A549 (cell line): ENCODE measurements at regions not wholly inside any gene's neighbourhood (a gene's known extent, or its start where the extent isn't known, plus 50 kb on each side); places are given as distances from the start of the nearest gene placed in this dataset.

ENCODE experiments used
- ATAC-seq, 2 experiments: fragments of 200-7000 bp in 1 of 2; fragments of >200 bp in 1 of 2; cut with Nextera tagmentation in 1 of 2; cut with Tn5 transposase in 1 of 2; 3 replicates each; pipeline versions ENCODE4 v1.8.0 to v1.9.1; 2018 to 2020; ENCODE audit warnings: mild to moderate bottlenecking in 1 of 2, moderate library complexity in 1 of 2
- CTCF ChIA-PET: fragments of 300-600 bp; sonication (Branson Sonifier 250); formaldehyde crosslinking; extraction: SDS; loops from one replicate; lab custom pipeline; 2021; ENCODE audit warnings: antibody characterized with exemption, inconsistent platforms; lab: Yijun Ruan, JAX
- POLR2A ChIA-PET: fragments of 350-600 bp; formaldehyde crosslinking; extraction: SDS; loops from one replicate; lab custom pipeline; 2021; ENCODE audit warnings: antibody characterized with exemption, inconsistent platforms; lab: Yijun Ruan, JAX
- DNase-seq, 2 experiments: peaks; one replicate each; pipeline versions ENCODE4 v3.0.0 to v3.0.0-alpha.2; 2011 to 2016; ENCODE audit warnings: low read depth in 1 of 2, low spot score in 1 of 2
- FAIRE-seq: peaks from 2 replicates; lab custom pipeline; 2011; peaks lifted over from hg19 to GRCh38; lab: Jason Lieb, UNC
- H3K27ac ChIP-seq, 2 experiments: fragments of >200 bp; sonication (Bioruptor Twin); formaldehyde crosslinking; 3 replicates each; pipeline ENCODE4 v1.5.1; 2016 to 2017
- H3K4me1 ChIP-seq: fragments of >200 bp; sonication (Bioruptor Twin); formaldehyde crosslinking; 3 replicates; pipeline ENCODE4 v1.6.1; 2016
- H3K4me2 ChIP-seq: fragments of >200 bp; sonication (Bioruptor Twin); formaldehyde crosslinking; 3 replicates; pipeline ENCODE4 v1.6.1; 2016
- H3K4me3 ChIP-seq: fragments of >200 bp; sonication (Bioruptor Twin); formaldehyde crosslinking; 3 replicates; pipeline ENCODE4 v1.5.1; 2016
- H3K9me3 ChIP-seq: fragments of >200 bp; sonication (Bioruptor Twin); formaldehyde crosslinking; 3 replicates; pipeline ENCODE4 v1.6.1; 2016
- BHLHE40 ChIP-seq: IDR thresholded peaks from 2 replicates; pipeline ENCODE4 v1.6.1; 2012; ENCODE audit warnings: low read depth, low read length, inconsistent platforms
- CBX8 ChIP-seq: fragments of 200-600 bp; sonication (generic); IDR thresholded peaks from 2 replicates; pipeline ENCODE4 v1.6.1; 2016
- CHD2 ChIP-seq: fragments of 150-350 bp; IDR thresholded peaks from 2 replicates; pipeline ENCODE4 v1.6.1; 2014; ENCODE audit warnings: low read length; ENCODE audit not compliant: partially characterized antibody
- CHD4 ChIP-seq: fragments of 200-600 bp; sonication (generic); IDR thresholded peaks from 2 replicates; pipeline ENCODE4 v1.6.1; 2016; ENCODE audit warnings: antibody characterized with exemption, mild to moderate bottlenecking, borderline replicate concordance
- EHMT2 ChIP-seq: fragments of 200-600 bp; sonication (generic); IDR thresholded peaks from 2 replicates; pipeline ENCODE4 v1.6.1; 2016; ENCODE audit warnings: antibody characterized with exemption, low read depth, mild to moderate bottlenecking, moderate library complexity
- EP300 ChIP-seq, 2 experiments: fragments of >200 bp; sonication (Bioruptor Twin); formaldehyde crosslinking; IDR thresholded peaks; 2 replicates in 1 of 2; 3 replicates in 1 of 2; pipeline ENCODE4 v1.6.1; 2016 to 2017
- ESRRA ChIP-seq: fragments of 150-350 bp; IDR thresholded peaks from 2 replicates; pipeline ENCODE4 v1.6.1; 2014; ENCODE audit warnings: mild to moderate bottlenecking, low read length, borderline replicate concordance
- FOSB ChIP-seq: fragments of 250-450 bp; sonication (Bioruptor Pico); IDR thresholded peaks from 2 replicates; pipeline ENCODE4 v1.5.0; 2020; ENCODE audit warnings: mild to moderate bottlenecking, moderate library complexity
- FOXS1 ChIP-seq: fragments of 250-450 bp; sonication (Bioruptor Pico); IDR thresholded peaks from 2 replicates; pipeline ENCODE4 v1.5.0; 2020; ENCODE audit warnings: mild to moderate bottlenecking, moderate library complexity
- GATA3 ChIP-seq: IDR thresholded peaks from 2 replicates; pipeline ENCODE4 v1.6.1; 2012; ENCODE audit warnings: borderline replicate concordance
- HDAC2 ChIP-seq: fragments of 200-600 bp; sonication (generic); IDR thresholded peaks from 2 replicates; pipeline ENCODE4 v1.6.1; 2016
- HEYL ChIP-seq: fragments of 250-450 bp; sonication (Bioruptor Pico); IDR thresholded peaks from 2 replicates; pipeline ENCODE4 v1.8.0; 2021; ENCODE audit warnings: mild to moderate bottlenecking, moderate library complexity
- HOXA7 ChIP-seq: fragments of 250-450 bp; sonication (Bioruptor Pico); IDR thresholded peaks from 2 replicates; pipeline ENCODE4 v1.5.0; 2020; ENCODE audit warnings: mild to moderate bottlenecking, moderate library complexity
- HOXB13 ChIP-seq: fragments of 250-450 bp; sonication (Bioruptor Pico); IDR thresholded peaks from 2 replicates; pipeline ENCODE4 v1.5.0; 2020; ENCODE audit warnings: low read depth, mild to moderate bottlenecking, moderate library complexity
- JUNB ChIP-seq: fragments of >200 bp; sonication (Bioruptor Twin); formaldehyde crosslinking; IDR thresholded peaks from 2 replicates; pipeline ENCODE4 v1.6.1; 2016
- KDM5A ChIP-seq: fragments of 200-600 bp; sonication (generic); IDR thresholded peaks from 2 replicates; pipeline ENCODE4 v1.6.1; 2016; ENCODE audit warnings: antibody characterized with exemption, mild to moderate bottlenecking
- MAFK ChIP-seq: fragments of 450-650 bp; IDR thresholded peaks from 2 replicates; pipeline ENCODE4 v1.6.1; 2014; ENCODE audit not compliant: partially characterized antibody
- MYC ChIP-seq: IDR thresholded peaks from 2 replicates; pipeline ENCODE4 v1.6.1; 2012; ENCODE audit warnings: mild to moderate bottlenecking, inconsistent platforms, low read length, improper control_type of control experiment, borderline replicate concordance
- NFE2L2 ChIP-seq: fragments of 150-350 bp; conservative IDR thresholded peaks from 2 replicates; pipeline ENCODE4 v1.6.1; 2014; ENCODE audit warnings: low read length
- POLR2AphosphoS2 ChIP-seq: conservative IDR thresholded peaks from 2 replicates; pipeline ENCODE4 v1.6.1; 2012; ENCODE audit warnings: low read length, improper control_type of control experiment, inconsistent platforms
- RAD21 ChIP-seq, 2 experiments: fragments of >200 bp in 1 of 2; sonication (Bioruptor Twin) in 1 of 2; formaldehyde crosslinking in 1 of 2; IDR thresholded peaks in 1 of 2; conservative IDR thresholded peaks in 1 of 2; 2 replicates in 1 of 2; 3 replicates in 1 of 2; pipeline ENCODE4 v1.6.1; 2012 to 2018; ENCODE audit warnings: inconsistent platforms in 1 of 2
- RARB ChIP-seq: fragments of 250-450 bp; sonication (Bioruptor Pico); IDR thresholded peaks from 2 replicates; pipeline ENCODE4 v1.8.0; 2021; ENCODE audit warnings: mild to moderate bottlenecking, moderate library complexity
- RNF2 ChIP-seq: fragments of 200-600 bp; sonication (generic); IDR thresholded peaks from 2 replicates; pipeline ENCODE4 v1.6.1; 2016; ENCODE audit warnings: low read depth, mild to moderate bottlenecking, antibody characterized with exemption, moderate library complexity, borderline replicate concordance
- SMC3 ChIP-seq: fragments of >200 bp; sonication (Bioruptor Twin); formaldehyde crosslinking; IDR thresholded peaks from 3 replicates; pipeline ENCODE4 v1.6.1; 2018; ENCODE audit warnings: inconsistent platforms
- ZC3H11A ChIP-seq: fragments of 450-650 bp; IDR thresholded peaks from 2 replicates; pipeline ENCODE4 v1.6.1; 2014; ENCODE audit warnings: antibody characterized with exemption, mild to moderate bottlenecking
- ZNF302 ChIP-seq: fragments of 250-450 bp; sonication (Bioruptor Pico); IDR thresholded peaks from 2 replicates; pipeline ENCODE4 v1.9.0; 2021; ENCODE audit warnings: inconsistent platforms, mild to moderate bottlenecking, moderate library complexity
- ZSCAN20 ChIP-seq: fragments of 250-450 bp; sonication (Bioruptor Pico); IDR thresholded peaks from 2 replicates; pipeline ENCODE4 v1.8.0; 2022; ENCODE audit warnings: mild to moderate bottlenecking, moderate library complexity
- WGBS: methylation state at CpG from one replicate; pipeline ENCODE4 v1.1.6; 2017; ENCODE audit errors: missing lambda C conversion rate; 5-methylcytosine and 5-hydroxymethylcytosine counted together
- TF ChIP-seq, protein P1 (sequence below): fragments of >200 bp; sonication (Bioruptor Twin); formaldehyde crosslinking; IDR thresholded peaks from 2 replicates; pipeline ENCODE4 v1.6.1; 2016
- TF ChIP-seq, protein P2 (sequence below): IDR thresholded peaks from 2 replicates; pipeline ENCODE4 v1.6.1; 2012
- TF ChIP-seq, protein P3 (sequence below): IDR thresholded peaks from 2 replicates; pipeline ENCODE4 v1.6.1; 2012
- TF ChIP-seq, protein P4 (sequence below): fragments of 150-350 bp; IDR thresholded peaks from 2 replicates; pipeline ENCODE4 v1.6.1; 2014; ENCODE audit warnings: low read depth, mild to moderate bottlenecking, low read length
- TF ChIP-seq, protein P5 (sequence below): fragments of >200 bp; sonication (Bioruptor Twin); formaldehyde crosslinking; IDR thresholded peaks from 3 replicates; pipeline ENCODE4 v1.5.1; 2016

DNA sequence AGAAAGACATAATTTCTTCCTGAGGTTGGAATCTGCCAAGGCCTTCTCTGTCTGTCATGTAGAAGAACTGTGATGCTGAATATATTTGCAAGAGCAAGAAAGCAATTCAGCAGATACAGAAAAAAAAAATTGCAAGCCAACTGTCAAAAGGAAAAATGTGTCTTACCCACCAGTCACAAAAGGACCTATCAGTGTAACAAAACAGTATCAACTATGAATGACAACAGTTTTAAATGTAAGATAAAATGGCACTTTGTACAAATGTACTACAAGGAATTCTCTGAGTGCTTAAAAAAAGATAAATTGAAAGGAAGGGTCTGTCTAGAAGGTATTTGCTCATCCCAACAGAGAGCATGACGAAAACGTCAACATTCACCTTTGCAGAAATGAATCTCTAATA is 185.3 kb upstream of the TFAP2D start:
- ChIA-PET CTCF (no interaction called here), POLR2A (no interaction called here)
- TF ChIP-seq RAD21 (conservative IDR thresholded peaks at IDR 0.05 in 1 of 2, IDR thresholded peaks at IDR 0.05 in 1 of 2) = no peak
- TF ChIP-seq GATA3 = no peak
- no peak for TF ChIP-seq NFE2L2
- TF ChIP-seq ZNF302 = no peak
- TF ChIP-seq FOSB (CRISPR knock-in tag) = no peak
- TF ChIP-seq POLR2AphosphoS2 = no peak
- TF ChIP-seq MYC = no peak
- TF ChIP-seq, protein P1, sequence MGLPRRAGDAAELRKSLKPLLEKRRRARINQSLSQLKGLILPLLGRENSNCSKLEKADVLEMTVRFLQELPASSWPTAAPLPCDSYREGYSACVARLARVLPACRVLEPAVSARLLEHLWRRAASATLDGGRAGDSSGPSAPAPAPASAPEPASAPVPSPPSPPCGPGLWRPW = no peak
- no peak for TF ChIP-seq CHD2
- no peak for TF ChIP-seq HDAC2
- TF ChIP-seq MAFK = no peak
- TF ChIP-seq, protein P2, sequence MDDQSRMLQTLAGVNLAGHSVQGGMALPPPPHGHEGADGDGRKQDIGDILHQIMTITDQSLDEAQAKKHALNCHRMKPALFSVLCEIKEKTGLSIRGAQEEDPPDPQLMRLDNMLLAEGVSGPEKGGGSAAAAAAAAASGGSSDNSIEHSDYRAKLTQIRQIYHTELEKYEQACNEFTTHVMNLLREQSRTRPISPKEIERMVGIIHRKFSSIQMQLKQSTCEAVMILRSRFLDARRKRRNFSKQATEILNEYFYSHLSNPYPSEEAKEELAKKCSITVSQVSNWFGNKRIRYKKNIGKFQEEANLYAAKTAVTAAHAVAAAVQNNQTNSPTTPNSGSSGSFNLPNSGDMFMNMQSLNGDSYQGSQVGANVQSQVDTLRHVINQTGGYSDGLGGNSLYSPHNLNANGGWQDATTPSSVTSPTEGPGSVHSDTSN = no peak
- TF ChIP-seq HOXB13 = no peak
- TF ChIP-seq HEYL (CRISPR knock-in tag) = no peak
- no peaks in the 10 kb centered on the region for H3K9me3 ChIP-seq
- 2% methylated on average over 2 of the region's 2 CpGs for WGBS
- no peaks in the 10 kb centered on the region for H3K4me1 ChIP-seq
- DNase-seq (no peak), ATAC-seq (no peak), FAIRE-seq (no peak)
- no peak overlapping the region for H3K4me2 ChIP-seq
- H3K4me3 ChIP-seq = no peak overlapping the region
- H3K27ac ChIP-seq = no peak overlapping the region

DNA sequence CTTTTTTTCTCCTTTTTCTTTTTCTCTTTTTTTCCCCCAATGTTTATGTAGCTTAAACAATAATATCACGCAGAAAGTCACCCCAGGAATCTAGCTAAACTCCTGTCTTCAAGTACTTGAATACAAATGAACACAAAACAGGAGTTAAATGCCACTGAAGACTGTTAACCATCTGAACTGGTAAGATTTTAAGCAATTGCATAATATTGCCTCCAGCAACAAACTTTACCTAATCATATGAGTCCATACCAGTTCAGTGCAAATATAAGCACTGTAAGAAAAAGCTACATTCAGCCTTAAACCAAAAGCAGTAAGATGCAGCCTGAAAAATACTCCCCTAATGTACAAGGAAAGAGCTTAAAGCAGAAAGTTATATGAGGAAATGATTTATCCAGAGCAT is 173.9 kb upstream of the TFAP2D start:
- WGBS = 0% methylated on average over 1 of the region's 1 CpG
- FAIRE-seq (no peak), ATAC-seq (no peak), DNase-seq (no peak)
- TF ChIP-seq HOXB13 = no peak
- TF ChIP-seq ESRRA = no peak
- TF ChIP-seq NFE2L2 = no peak
- no peak for TF ChIP-seq ZC3H11A
- TF ChIP-seq KDM5A = no peak
- no peak for TF ChIP-seq RARB (CRISPR knock-in tag)
- no peak for TF ChIP-seq EHMT2
- TF ChIP-seq, protein P1 = no peak
- TF ChIP-seq ZSCAN20 (CRISPR knock-in tag) = no peak
- TF ChIP-seq MYC = no peak
- no peak for TF ChIP-seq BHLHE40
- no peak for TF ChIP-seq CHD4
- no peak for TF ChIP-seq HOXA7 (CRISPR knock-in tag)
- no peak for TF ChIP-seq EP300 (IDR thresholded peaks at IDR 0.05)
- no peak for TF ChIP-seq JUNB
- TF ChIP-seq FOXS1 = no peak
- no peak for TF ChIP-seq SMC3
- Histone ChIP-seq H3K4me3 (no peak overlapping the region), H3K4me2 (no peak overlapping the region), H3K9me3 (no peaks in the 10 kb centered on the region), H3K27ac (no peak overlapping the region), H3K4me1 (no peaks in the 10 kb centered on the region)
- POLR2A ChIA-PET = no interaction called here
- CTCF ChIA-PET = no interaction called here

DNA sequence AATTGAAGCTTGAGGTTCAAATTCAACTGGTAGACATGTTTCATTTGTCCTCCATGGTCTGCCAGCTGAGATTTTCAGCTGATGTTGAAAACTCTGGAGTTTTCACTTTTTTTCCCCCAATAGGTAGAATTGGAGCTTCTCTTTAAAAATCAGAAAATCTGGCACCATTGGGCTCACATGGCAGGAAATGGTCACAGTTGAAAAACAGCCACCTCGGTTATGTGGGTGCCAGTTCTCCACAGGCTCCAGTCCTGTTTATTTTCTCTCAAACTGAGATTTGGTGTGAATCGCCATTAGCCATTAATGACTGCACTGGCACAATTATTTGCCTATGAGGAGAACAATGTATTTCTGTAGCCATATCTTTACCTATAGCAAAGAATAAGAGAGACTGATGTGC is 171.4 kb upstream of the TFAP2D start:
- no peak for ATAC-seq
- CTCF ChIA-PET = no interaction called here
- POLR2A ChIA-PET = no interaction called here
- Histone ChIP-seq H3K4me2 (no peak overlapping the region), H3K9me3 (no peaks in the 10 kb centered on the region), H3K27ac (no peak overlapping the region), H3K4me3 (no peak overlapping the region), H3K4me1 (no peaks in the 10 kb centered on the region)
- WGBS = 25% methylated on average over 2 of the region's 2 CpGs
- FAIRE-seq = no peak
- DNase-seq = no peak
- no peak for TF ChIP-seq SMC3
- no peak for TF ChIP-seq RNF2
- TF ChIP-seq HOXA7 (CRISPR knock-in tag) = no peak
- TF ChIP-seq, protein P2 = no peak
- TF ChIP-seq, protein P3, sequence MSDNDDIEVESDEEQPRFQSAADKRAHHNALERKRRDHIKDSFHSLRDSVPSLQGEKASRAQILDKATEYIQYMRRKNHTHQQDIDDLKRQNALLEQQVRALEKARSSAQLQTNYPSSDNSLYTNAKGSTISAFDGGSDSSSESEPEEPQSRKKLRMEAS = no peak
- TF ChIP-seq, protein P4, sequence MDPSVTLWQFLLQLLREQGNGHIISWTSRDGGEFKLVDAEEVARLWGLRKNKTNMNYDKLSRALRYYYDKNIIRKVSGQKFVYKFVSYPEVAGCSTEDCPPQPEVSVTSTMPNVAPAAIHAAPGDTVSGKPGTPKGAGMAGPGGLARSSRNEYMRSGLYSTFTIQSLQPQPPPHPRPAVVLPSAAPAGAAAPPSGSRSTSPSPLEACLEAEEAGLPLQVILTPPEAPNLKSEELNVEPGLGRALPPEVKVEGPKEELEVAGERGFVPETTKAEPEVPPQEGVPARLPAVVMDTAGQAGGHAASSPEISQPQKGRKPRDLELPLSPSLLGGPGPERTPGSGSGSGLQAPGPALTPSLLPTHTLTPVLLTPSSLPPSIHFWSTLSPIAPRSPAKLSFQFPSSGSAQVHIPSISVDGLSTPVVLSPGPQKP = no peak
- no peak for TF ChIP-seq ZSCAN20 (CRISPR knock-in tag)
- TF ChIP-seq CBX8 = no peak
- TF ChIP-seq, protein P5, sequence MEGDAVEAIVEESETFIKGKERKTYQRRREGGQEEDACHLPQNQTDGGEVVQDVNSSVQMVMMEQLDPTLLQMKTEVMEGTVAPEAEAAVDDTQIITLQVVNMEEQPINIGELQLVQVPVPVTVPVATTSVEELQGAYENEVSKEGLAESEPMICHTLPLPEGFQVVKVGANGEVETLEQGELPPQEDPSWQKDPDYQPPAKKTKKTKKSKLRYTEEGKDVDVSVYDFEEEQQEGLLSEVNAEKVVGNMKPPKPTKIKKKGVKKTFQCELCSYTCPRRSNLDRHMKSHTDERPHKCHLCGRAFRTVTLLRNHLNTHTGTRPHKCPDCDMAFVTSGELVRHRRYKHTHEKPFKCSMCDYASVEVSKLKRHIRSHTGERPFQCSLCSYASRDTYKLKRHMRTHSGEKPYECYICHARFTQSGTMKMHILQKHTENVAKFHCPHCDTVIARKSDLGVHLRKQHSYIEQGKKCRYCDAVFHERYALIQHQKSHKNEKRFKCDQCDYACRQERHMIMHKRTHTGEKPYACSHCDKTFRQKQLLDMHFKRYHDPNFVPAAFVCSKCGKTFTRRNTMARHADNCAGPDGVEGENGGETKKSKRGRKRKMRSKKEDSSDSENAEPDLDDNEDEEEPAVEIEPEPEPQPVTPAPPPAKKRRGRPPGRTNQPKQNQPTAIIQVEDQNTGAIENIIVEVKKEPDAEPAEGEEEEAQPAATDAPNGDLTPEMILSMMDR = no peak
